Stimulated activated CD8-positive, alpha-beta memory T cell treated with anti-CD3 and anti-CD28 coated beads, Interleukin-4, amount 100 ng/mL, for 48 hours (primary cell): ENCODE measurements at regions not wholly inside any gene's neighbourhood (a gene's known extent, or its start where the extent isn't known, plus 50 kb on each side); places are given as distances from the start of the nearest gene placed in this dataset.

Experiments used
- DNase-seq: peaks from one replicate; pipeline ENCODE4 v3.0.0-alpha.2; 2020

- DNase-seq = no peak
Observed at GRCh38 chr9:134487066-134487710, 154.4 kb upstream of the COL5A1 start.

- DNase-seq = no peak
Observed at GRCh38 chr9:134488331-134489280, 153.0 kb upstream of the COL5A1 start.

GRCh38 chr9:134489621-134490408, 151.8 kb upstream of the COL5A1 start:
- DNase-seq = no peak

GRCh38 chr9:134490446-134490845, 151.2 kb upstream of the COL5A1 start:
- DNase-seq = no peak

GRCh38 chr9:134491196-134491835, 150.3 kb upstream of the COL5A1 start:
- no peak for DNase-seq

- DNase-seq = no peak
Observed at GRCh38 chr9:134491856-134492255, 149.7 kb upstream of the COL5A1 start.

GRCh38 chr9:134492281-134492691, 149.3 kb upstream of the COL5A1 start:
- no peak for DNase-seq

GRCh38 chr9:134492721-134493460, 148.7 kb upstream of the COL5A1 start:
- DNase-seq = no peak

- DNase-seq = no peak
Observed at GRCh38 chr9:134493461-134494272, 147.9 kb upstream of the COL5A1 start.

- DNase-seq = no peak
Observed at GRCh38 chr9:134494273-134494815, 147.3 kb upstream of the COL5A1 start.

- no peak for DNase-seq
Observed at GRCh38 chr9:134494905-134495304, 146.7 kb upstream of the COL5A1 start.

GRCh38 chr9:134495881-134496412, 145.7 kb upstream of the COL5A1 start:
- DNase-seq = no peak

GRCh38 chr9:134496413-134497282, 145.0 kb upstream of the COL5A1 start:
- no peak for DNase-seq

- DNase-seq = no peak
Observed at GRCh38 chr9:134497283-134497860, 144.2 kb upstream of the COL5A1 start.

- no peak for DNase-seq
Observed at GRCh38 chr9:134498814-134499166, 142.8 kb upstream of the COL5A1 start.

- no peak for DNase-seq
Observed at GRCh38 chr9:134500931-134501760, 140.5 kb upstream of the COL5A1 start.

GRCh38 chr9:134501761-134502265, 139.8 kb upstream of the COL5A1 start:
- no peak for DNase-seq

- DNase-seq = no peak
Observed at GRCh38 chr9:134502266-134502791, 139.3 kb upstream of the COL5A1 start.
